Trophoblast cell (in vitro differentiated cells and primary cell): ENCODE measurements at regions not wholly inside any gene's neighbourhood (a gene's known extent, or its start where the extent isn't known, plus 50 kb on each side); places are given as distances from the start of the nearest gene placed in this dataset.

Experiments used
- DNase-seq, 2 donors: peaks; one replicate each; pipeline ENCODE4 v3.0.0-alpha.2; 2016
- H2AFZ ChIP-seq: 2 replicates; pipeline ENCODE4 v1.6.1; 2013; ENCODE audit warnings: low read length, moderate library complexity, mild to moderate bottlenecking; ENCODE audit not compliant: insufficient read depth, poor library complexity
- H2AK5ac ChIP-seq: 2 replicates; pipeline ENCODE4 v1.6.1; 2013; ENCODE audit warnings: mild to moderate bottlenecking, low read length
- H2BK120ac ChIP-seq: 2 replicates; pipeline ENCODE4 v1.6.1; 2013; ENCODE audit warnings: low read length, mild to moderate bottlenecking, moderate library complexity; ENCODE audit not compliant: insufficient read depth, poor library complexity
- H2BK12ac ChIP-seq: 2 replicates; pipeline ENCODE4 v1.6.1; 2013; ENCODE audit warnings: mild to moderate bottlenecking, low read length, moderate library complexity
- H2BK5ac ChIP-seq: 2 replicates; pipeline ENCODE4 v1.6.1; 2013; ENCODE audit warnings: low read length, low read depth, moderate library complexity, mild to moderate bottlenecking; ENCODE audit not compliant: poor library complexity
- H3K14ac ChIP-seq: 2 replicates; pipeline ENCODE4 v1.6.1; 2013; ENCODE audit warnings: mild to moderate bottlenecking, low read length
- H3K18ac ChIP-seq: 2 replicates; pipeline ENCODE4 v1.6.1; 2013; ENCODE audit warnings: mild to moderate bottlenecking, low read length
- H3K23ac ChIP-seq: 2 replicates; pipeline ENCODE4 v1.6.1; 2013; ENCODE audit warnings: low read length
- H3K27ac ChIP-seq: 2 replicates; pipeline ENCODE4 v1.5.1; 2013; ENCODE audit warnings: low read depth, mild to moderate bottlenecking, inconsistent platforms, low read length, moderate library complexity
- H3K27me3 ChIP-seq: 2 replicates; pipeline ENCODE4 v1.6.1; 2013; ENCODE audit warnings: inconsistent platforms, mild to moderate bottlenecking, low read length, moderate library complexity; ENCODE audit not compliant: insufficient read depth
- H3K36me3 ChIP-seq, 2 experiments: 1 replicate in 1 of 2; 2 replicates in 1 of 2; pipeline ENCODE4 v1.6.1; 2013; ENCODE audit warnings: low read length in 2 of 2, mild to moderate bottlenecking in 2 of 2, moderate library complexity in 1 of 2; ENCODE audit not compliant: insufficient read depth in 2 of 2, control insufficient read depth in 1 of 2
- H3K4ac ChIP-seq: 2 replicates; pipeline ENCODE4 v1.6.1; 2013; ENCODE audit warnings: low read depth, mild to moderate bottlenecking, low read length, moderate library complexity
- H3K4me1 ChIP-seq, 2 experiments: 1 replicate in 1 of 2; 2 replicates in 1 of 2; pipeline ENCODE4 v1.6.1; 2013; ENCODE audit warnings: low read length in 2 of 2, mild to moderate bottlenecking in 2 of 2, moderate library complexity in 1 of 2; ENCODE audit not compliant: insufficient read depth in 2 of 2, control insufficient read depth in 1 of 2
- H3K4me2 ChIP-seq: 2 replicates; pipeline ENCODE4 v1.6.1; 2013; ENCODE audit warnings: inconsistent platforms, mild to moderate bottlenecking, low read length, moderate library complexity
- H3K4me3 ChIP-seq: 2 replicates; pipeline ENCODE4 v1.5.1; 2013; ENCODE audit warnings: mild to moderate bottlenecking, low read depth, low read length, inconsistent platforms
- H3K79me1 ChIP-seq: one replicate; pipeline ENCODE4 v1.6.1; 2013; ENCODE audit warnings: low read length
- H3K79me2 ChIP-seq: 2 replicates; pipeline ENCODE4 v1.6.1; 2013; ENCODE audit warnings: low read length, mild to moderate bottlenecking; ENCODE audit not compliant: control insufficient read depth, insufficient read depth, poor library complexity
- H3K9ac ChIP-seq: 2 replicates; pipeline ENCODE4 v1.6.1; 2013; ENCODE audit warnings: mild to moderate bottlenecking, low read length
- H3K9me3 ChIP-seq: 2 replicates; pipeline ENCODE4 v1.6.1; 2013; ENCODE audit warnings: low read depth, mild to moderate bottlenecking, control low read depth, inconsistent platforms, low read length; ENCODE audit not compliant: insufficient read depth
- H4K12ac ChIP-seq: 2 replicates; pipeline ENCODE4 v1.6.1; 2013; ENCODE audit warnings: low read depth, mild to moderate bottlenecking, low read length, moderate library complexity
- H4K8ac ChIP-seq: 2 replicates; pipeline ENCODE4 v1.6.1; 2013; ENCODE audit warnings: low read depth, mild to moderate bottlenecking, low read length, moderate library complexity
- H4K91ac ChIP-seq: one replicate; pipeline ENCODE4 v1.6.1; 2013; ENCODE audit warnings: low read depth, mild to moderate bottlenecking, low read length, moderate library complexity
- WGBS: extraction: QIAGEN DNeasy Blood & Tissue Kit; methylation state at CpG from one replicate; pipeline ENCODE4 v1.1.7; 2013; ENCODE audit warnings: missing lambda C conversion rate; ENCODE audit not compliant: insufficient read length, insufficient coverage; ENCODE audit errors: extremely low coverage; 5-methylcytosine and 5-hydroxymethylcytosine counted together

GRCh38 chr6:56849896-56850295 is 105.0 kb upstream of the BEND6 start:
- no peak overlapping the region for H3K9ac ChIP-seq
- no CpG with 5 or more reads among the region's 4 CpGs for WGBS
- H4K8ac ChIP-seq, result no peak overlapping the region
- peak overlapping the region; percentile 45 for H2BK12ac ChIP-seq
- H3K4me3 ChIP-seq, result no peak overlapping the region
- H3K9me3 ChIP-seq, result no peaks in the 10 kb centered on the region
- no peak overlapping the region for H2AFZ ChIP-seq
- no peak overlapping the region for H3K4me2 ChIP-seq
- no peak overlapping the region for H2BK5ac ChIP-seq
- H3K79me1 ChIP-seq, result no peaks in the 10 kb centered on the region
- H3K4ac ChIP-seq, result no peak overlapping the region
- H3K23ac ChIP-seq, result no peak overlapping the region
- DNase-seq, result peak in 1 of 2 donors; percentile 23
- H3K79me2 ChIP-seq, result no peaks in the 10 kb centered on the region
- H3K27me3 ChIP-seq, result no peaks in the 10 kb centered on the region
- H4K12ac ChIP-seq, result no peak overlapping the region
- H4K91ac ChIP-seq, result no peak overlapping the region
- no peak overlapping the region for H2AK5ac ChIP-seq
- no peak overlapping the region for H2BK120ac ChIP-seq
- H3K36me3 ChIP-seq, result no peaks in the 10 kb centered on the region
- H3K14ac ChIP-seq, result no peak overlapping the region
- H3K27ac ChIP-seq, result no peak overlapping the region
- peak overlapping the region; percentile 58 for H3K18ac ChIP-seq
- peaks cover 8 to 9% of the 10 kb centered on the region in 2 experiments for H3K4me1 ChIP-seq

DNA sequence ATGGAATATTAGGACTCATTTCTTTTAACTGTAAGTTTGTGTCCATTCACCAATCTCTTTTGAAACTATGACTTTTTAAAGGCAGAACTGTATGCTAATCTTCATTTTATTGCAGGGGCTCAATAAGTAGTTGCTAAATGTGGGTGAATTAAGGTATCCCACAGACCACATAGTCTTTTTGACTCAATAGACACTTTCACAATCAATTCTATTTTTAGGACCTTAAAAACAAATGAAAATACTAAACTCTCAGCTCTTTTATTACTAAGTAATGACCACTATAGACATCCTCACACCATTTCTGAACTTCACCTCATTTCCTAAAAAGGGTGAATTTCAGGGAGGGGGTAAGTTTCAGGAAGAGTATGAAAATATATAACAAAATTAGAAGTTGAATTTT is 106.8 kb upstream of the BEND6 start:
- H3K14ac ChIP-seq, result no peak overlapping the region
- H3K18ac ChIP-seq, result no peak overlapping the region
- H3K4me2 ChIP-seq, result no peak overlapping the region
- H3K79me1 ChIP-seq, result peaks cover under 1% of the 10 kb centered on the region
- H3K36me3 ChIP-seq, result no peaks in the 10 kb centered on the region
- no peaks in the 10 kb centered on the region for H3K27me3 ChIP-seq
- H3K4me1 ChIP-seq, result peaks cover 8 to 9% of the 10 kb centered on the region in 2 experiments
- no peak overlapping the region for H2BK5ac ChIP-seq
- H3K79me2 ChIP-seq, result peaks cover 1% of the 10 kb centered on the region
- DNase-seq, result no peak
- H3K9ac ChIP-seq, result no peak overlapping the region
- H4K8ac ChIP-seq, result no peak overlapping the region
- no peak overlapping the region for H2BK120ac ChIP-seq
- no peak overlapping the region for H3K4me3 ChIP-seq
- H2BK12ac ChIP-seq, result no peak overlapping the region
- H3K4ac ChIP-seq, result no peak overlapping the region
- H3K9me3 ChIP-seq, result no peaks in the 10 kb centered on the region
- H4K12ac ChIP-seq, result no peak overlapping the region
- no peak overlapping the region for H3K27ac ChIP-seq
- no peak overlapping the region for H2AFZ ChIP-seq
- H2AK5ac ChIP-seq, result no peak overlapping the region
- no peak overlapping the region for H3K23ac ChIP-seq
- H4K91ac ChIP-seq, result no peak overlapping the region

- Histone ChIP-seq H3K4me3 (no peak overlapping the region), H3K14ac (no peak overlapping the region), H3K4me2 (no peak overlapping the region), H4K91ac (no peak overlapping the region), H2BK5ac (no peak overlapping the region), H4K8ac (no peak overlapping the region), H3K9ac (no peak overlapping the region), H2BK120ac (no peak overlapping the region), H3K4ac (no peak overlapping the region), H3K27me3 (no peaks in the 10 kb centered on the region), H3K27ac (no peak overlapping the region), H2AK5ac (no peak overlapping the region), H3K36me3 (no peaks in the 10 kb centered on the region), H4K12ac (no peak overlapping the region), H3K79me1 (peaks cover 4% of the 10 kb centered on the region), H3K4me1 (peaks cover 3 to 8% of the 10 kb centered on the region in 2 experiments), H3K23ac (no peak overlapping the region), H3K79me2 (peaks cover 4% of the 10 kb centered on the region), H2BK12ac (no peak overlapping the region), H2AFZ (no peak overlapping the region), H3K9me3 (no peaks in the 10 kb centered on the region), H3K18ac (no peak overlapping the region)
- WGBS, result no CpG with 5 or more reads among the region's 3 CpGs
- no peak for DNase-seq
Observed at GRCh38 chr6:56845032-56845431, 109.9 kb upstream of the BEND6 start.

DNA sequence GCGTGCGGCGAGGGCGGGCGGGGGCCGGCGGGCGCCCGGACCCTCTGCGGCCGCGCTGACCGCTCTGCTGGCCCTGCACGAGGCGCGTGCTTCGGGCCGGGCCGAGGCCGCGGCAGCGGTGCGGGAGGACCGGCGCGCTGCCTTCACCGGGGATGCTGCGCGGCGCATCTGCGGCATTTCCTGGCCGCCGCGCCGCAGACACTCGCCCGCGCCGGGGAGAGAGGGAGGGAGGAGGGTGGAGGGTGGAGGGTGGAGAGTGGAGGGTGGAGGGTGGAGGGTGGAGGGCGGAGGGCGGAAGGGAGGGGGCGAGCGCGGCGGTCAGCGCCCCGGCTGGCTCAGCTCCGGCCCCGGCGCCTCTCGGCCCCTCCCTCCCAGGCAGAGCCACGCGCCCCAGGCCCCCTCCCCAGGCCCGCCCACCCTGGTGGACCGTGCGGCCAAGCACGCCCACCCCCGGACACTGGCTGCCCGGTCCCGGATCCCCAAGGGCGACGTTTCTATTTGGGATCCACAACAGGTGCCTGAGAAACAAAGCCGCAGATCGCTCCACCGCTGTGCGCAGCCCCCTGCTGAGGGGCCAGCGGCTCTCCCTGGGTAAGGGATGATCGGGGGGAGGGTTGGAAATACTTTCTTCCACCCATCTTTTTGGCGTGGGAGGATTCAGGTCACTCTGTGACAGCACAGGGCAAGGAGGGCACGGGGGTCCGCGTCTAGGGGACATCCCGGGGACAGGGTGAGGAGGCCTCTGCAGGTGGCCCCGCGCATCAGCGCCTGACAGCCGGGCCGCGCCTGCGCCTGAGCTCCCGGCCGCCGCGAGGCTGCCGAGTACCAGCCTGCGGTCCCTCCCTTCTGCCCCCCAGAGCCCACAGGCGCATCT is 111.2 kb upstream of the BEND6 start:
- Histone ChIP-seq H3K79me2 (peaks cover 4% of the 10 kb centered on the region), H3K4me1 (peaks cover 3 to 4% of the 10 kb centered on the region in 2 experiments), H3K4me3 (peak overlapping the region; percentile 94), H3K4ac (peak overlapping the region; percentile 39), H3K79me1 (peaks cover 4% of the 10 kb centered on the region), H4K91ac (peak overlapping the region; percentile 56), H4K8ac (peak overlapping the region; percentile 1), H2AK5ac (no peak overlapping the region), H3K18ac (peak overlapping the region; percentile 26), H4K12ac (no peak overlapping the region), H2BK12ac (no peak overlapping the region), H2AFZ (peak overlapping the region; percentile 32), H2BK5ac (peak overlapping the region; percentile 33), H3K9me3 (no peaks in the 10 kb centered on the region), H3K36me3 (no peaks in the 10 kb centered on the region), H3K27ac (peak overlapping the region; percentile 79), H3K23ac (no peak overlapping the region), H3K4me2 (peak overlapping the region; percentile 100), H3K9ac (peak overlapping the region; percentile 79), H2BK120ac (no peak overlapping the region), H3K27me3 (no peaks in the 10 kb centered on the region), H3K14ac (peak overlapping the region; percentile 15)
- no CpG with 5 or more reads among the region's 87 CpGs for WGBS
- peak; percentile 54 to 63 for DNase-seq
